ENCODE measurements at regions not wholly inside any gene's neighbourhood (a gene's known extent, or its start where the extent isn't known, plus 50 kb on each side); places are given as distances from the start of the nearest gene placed in this dataset.

DNA sequence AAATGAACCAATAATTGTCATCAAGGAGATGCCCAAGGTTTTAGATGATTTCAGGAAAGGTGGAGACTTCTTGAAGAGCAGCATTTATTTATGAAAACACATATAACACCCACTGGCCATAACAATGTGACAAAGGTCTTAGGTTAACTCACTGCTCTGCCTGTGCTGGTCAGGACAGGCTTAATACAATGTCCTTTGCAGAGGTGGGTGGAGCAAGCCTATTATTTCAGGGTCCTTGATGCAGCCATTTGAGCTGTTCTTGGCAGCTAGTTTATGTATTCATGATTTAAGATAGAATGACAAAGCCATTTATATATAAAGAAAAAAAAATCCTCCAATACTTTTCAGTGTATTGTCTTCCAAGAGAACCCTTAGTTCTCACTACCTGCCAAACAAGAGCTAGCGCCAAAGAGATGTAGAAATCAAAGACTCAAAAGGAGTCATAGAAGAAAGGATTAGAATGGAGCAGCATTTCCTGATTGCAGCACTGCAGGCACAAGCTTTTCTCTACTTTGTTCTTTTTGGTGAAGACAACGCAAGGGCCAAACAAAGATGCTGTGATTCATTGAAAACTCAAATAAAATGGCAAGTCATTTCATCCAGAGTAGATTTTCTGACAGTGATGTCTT is 124.3 kb upstream of the TSHZ2 start:
- DNase-seq (ENCODE audit: low spot score) = no peak
- in situ Hi-C loops (cut with MboI; ENCODE audit: low sequenced_read_pairs, unreplicated experiment) = no loop called here
- TF ChIP-seq, protein P1, sequence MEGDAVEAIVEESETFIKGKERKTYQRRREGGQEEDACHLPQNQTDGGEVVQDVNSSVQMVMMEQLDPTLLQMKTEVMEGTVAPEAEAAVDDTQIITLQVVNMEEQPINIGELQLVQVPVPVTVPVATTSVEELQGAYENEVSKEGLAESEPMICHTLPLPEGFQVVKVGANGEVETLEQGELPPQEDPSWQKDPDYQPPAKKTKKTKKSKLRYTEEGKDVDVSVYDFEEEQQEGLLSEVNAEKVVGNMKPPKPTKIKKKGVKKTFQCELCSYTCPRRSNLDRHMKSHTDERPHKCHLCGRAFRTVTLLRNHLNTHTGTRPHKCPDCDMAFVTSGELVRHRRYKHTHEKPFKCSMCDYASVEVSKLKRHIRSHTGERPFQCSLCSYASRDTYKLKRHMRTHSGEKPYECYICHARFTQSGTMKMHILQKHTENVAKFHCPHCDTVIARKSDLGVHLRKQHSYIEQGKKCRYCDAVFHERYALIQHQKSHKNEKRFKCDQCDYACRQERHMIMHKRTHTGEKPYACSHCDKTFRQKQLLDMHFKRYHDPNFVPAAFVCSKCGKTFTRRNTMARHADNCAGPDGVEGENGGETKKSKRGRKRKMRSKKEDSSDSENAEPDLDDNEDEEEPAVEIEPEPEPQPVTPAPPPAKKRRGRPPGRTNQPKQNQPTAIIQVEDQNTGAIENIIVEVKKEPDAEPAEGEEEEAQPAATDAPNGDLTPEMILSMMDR (IDR thresholded peaks at IDR 0.05; ENCODE audit: borderline replicate concordance, control extremely low read depth, extremely low read depth, insufficient read depth, missing control alignments) = no peak

DNA sequence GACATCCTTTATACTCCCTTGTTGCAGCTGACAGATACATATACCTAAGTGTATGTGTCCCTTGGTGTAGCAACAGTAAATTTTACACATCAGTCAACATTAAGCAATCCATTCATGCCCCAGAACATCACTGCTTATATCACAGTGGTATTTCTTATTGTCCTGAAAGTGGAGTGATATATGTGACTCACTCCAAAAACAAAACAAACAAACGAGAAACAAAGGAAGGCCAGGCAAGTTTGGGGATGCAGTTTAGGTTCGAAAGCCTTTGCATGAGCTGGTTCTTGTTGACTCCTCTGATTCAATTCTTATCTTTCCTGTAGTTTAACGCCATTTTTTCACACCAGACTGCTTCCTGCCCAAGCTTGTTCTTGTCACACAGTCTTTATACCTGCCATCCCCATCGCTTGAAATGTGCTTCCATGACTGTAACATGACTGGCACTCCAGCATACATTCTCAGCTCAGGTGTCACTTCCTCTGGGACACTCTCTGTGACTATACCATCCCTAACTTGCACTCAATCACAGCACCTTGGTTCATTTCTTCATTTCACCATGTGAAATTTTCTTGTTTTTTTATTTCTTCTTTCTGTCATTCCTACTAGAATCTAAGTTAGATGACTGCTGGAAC is 125.0 kb upstream of the TSHZ2 start:
- no peak for DNase-seq (ENCODE audit: low spot score)
- in situ Hi-C loops (cut with MboI; ENCODE audit: low sequenced_read_pairs, unreplicated experiment) = no loop called here
- TF ChIP-seq, protein P1 (IDR thresholded peaks at IDR 0.05; ENCODE audit: borderline replicate concordance, control extremely low read depth, extremely low read depth, insufficient read depth, missing control alignments) = no peak

DNA sequence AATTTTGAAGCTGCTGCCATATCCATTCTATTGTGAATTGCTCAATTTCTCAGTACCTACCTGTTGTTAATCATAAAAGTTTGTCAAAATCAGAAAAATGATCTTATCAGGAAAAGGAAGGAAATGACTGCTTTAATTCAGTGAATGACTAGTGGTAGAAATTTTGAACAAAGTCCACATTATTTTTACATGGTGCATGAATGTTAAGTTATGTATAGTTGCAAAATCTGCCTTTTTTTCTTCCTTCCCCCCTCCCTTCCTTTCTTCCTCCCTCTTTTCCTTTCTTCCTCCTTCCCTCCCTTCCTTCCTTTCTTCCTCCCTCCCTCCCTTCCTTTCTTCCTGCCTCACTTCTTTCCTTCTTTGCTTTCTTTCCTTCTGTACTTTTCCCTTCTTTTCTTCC is 127.1 kb upstream of the TSHZ2 start:
- in situ Hi-C loops (cut with MboI; ENCODE audit: low sequenced_read_pairs, unreplicated experiment) = no loop called here
- TF ChIP-seq, protein P1 (IDR thresholded peaks at IDR 0.05; ENCODE audit: borderline replicate concordance, control extremely low read depth, extremely low read depth, insufficient read depth, missing control alignments) = no peak

DNA sequence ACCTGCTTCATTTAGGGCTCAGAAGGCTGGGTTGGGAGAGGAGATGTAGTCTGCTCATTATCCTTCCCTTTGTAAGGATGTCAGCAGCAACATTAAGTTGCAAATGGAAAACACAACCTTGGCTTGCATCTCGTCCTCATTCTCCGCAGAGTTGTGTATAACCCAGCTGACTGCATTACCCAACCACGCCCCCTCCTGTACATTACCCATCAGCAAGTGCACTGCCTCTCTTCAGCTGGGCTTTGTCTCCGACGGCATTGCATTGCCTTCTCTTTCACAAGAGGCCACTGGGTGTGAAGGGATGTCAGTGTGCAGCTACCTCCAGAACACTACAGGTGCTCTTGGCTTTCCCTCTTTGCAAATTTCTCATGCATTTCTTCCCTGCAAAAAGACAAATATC is 128.7 kb upstream of the TSHZ2 start:
- in situ Hi-C loops (cut with MboI; ENCODE audit: low sequenced_read_pairs, unreplicated experiment) = no loop called here
- no peak for DNase-seq (ENCODE audit: low spot score)
- TF ChIP-seq, protein P1 (IDR thresholded peaks at IDR 0.05; ENCODE audit: borderline replicate concordance, control extremely low read depth, extremely low read depth, insufficient read depth, missing control alignments) = no peak

More for the DNA sequence above, 127.1 kb upstream of the TSHZ2 start:
- no peak for DNase-seq (ENCODE audit: low spot score)

DNA sequence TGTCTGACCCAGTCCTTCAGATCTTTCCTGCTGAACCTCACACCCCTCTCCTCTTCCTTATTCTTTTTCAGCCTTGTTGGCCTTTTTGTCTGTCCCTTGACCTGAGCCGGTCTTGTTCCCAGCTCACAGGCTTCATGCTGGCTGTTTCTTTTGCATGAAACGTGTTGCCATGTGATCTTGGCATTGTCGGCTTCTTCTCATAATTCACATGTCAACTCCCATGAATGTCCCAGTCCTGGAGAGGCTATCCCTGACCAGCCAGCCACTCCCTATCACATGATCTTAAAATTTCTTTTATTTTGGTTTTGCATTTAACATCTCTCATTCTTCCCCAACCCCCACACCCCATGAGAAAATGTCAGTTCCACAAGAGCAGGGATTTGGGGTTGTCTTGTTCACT is 131.2 kb upstream of the TSHZ2 start:
- DNase-seq (ENCODE audit: low spot score) = no peak
- in situ Hi-C loops (cut with MboI; ENCODE audit: low sequenced_read_pairs, unreplicated experiment) = no loop called here
- TF ChIP-seq, protein P1 (IDR thresholded peaks at IDR 0.05; ENCODE audit: borderline replicate concordance, control extremely low read depth, extremely low read depth, insufficient read depth, missing control alignments) = no peak

DNA sequence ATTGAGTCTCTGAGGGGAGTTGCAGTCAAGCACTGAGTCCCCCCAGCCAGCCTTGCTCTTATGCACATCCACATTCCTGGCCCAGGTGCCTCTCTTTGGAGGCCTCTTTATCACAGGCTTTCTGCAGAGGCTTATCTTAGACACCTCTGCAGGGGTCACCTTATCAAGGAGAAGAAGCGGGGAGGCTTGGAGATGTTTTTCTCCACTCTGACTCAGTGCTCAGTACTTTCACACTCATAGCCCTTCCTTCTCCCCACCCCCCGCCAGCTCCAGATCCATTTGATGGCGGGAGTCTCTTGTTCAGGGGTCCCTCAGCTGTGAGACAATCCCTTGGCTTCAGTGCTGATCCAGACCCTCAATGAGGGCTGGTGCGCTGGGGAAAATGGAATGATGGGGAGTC is 132.1 kb upstream of the TSHZ2 start:
- in situ Hi-C loops (cut with MboI; ENCODE audit: low sequenced_read_pairs, unreplicated experiment) = no loop called here
- DNase-seq (ENCODE audit: low spot score) = no peak
- TF ChIP-seq, protein P1 (IDR thresholded peaks at IDR 0.05; ENCODE audit: borderline replicate concordance, control extremely low read depth, extremely low read depth, insufficient read depth, missing control alignments) = no peak

All from GM13976 (cell line).